GM19397 (cell line): ENCODE measurements at regions not wholly inside any gene's neighbourhood (a gene's known extent, or its start where the extent isn't known, plus 50 kb on each side); places are given as distances from the start of the nearest gene placed in this dataset.

ENCODE experiments used
- ATAC-seq: cut with Tn5 transposase; IDR thresholded peaks from one replicate; pipeline ENCODE4 v1.9.1; 2021; ENCODE audit warnings: mild to moderate bottlenecking, moderate library complexity; ENCODE audit not compliant: unreplicated experiment

GRCh38 chr4:24249972-24250371 lies 334.4 kb downstream of the DHX15 start:
- ATAC-seq: no peak

DNA sequence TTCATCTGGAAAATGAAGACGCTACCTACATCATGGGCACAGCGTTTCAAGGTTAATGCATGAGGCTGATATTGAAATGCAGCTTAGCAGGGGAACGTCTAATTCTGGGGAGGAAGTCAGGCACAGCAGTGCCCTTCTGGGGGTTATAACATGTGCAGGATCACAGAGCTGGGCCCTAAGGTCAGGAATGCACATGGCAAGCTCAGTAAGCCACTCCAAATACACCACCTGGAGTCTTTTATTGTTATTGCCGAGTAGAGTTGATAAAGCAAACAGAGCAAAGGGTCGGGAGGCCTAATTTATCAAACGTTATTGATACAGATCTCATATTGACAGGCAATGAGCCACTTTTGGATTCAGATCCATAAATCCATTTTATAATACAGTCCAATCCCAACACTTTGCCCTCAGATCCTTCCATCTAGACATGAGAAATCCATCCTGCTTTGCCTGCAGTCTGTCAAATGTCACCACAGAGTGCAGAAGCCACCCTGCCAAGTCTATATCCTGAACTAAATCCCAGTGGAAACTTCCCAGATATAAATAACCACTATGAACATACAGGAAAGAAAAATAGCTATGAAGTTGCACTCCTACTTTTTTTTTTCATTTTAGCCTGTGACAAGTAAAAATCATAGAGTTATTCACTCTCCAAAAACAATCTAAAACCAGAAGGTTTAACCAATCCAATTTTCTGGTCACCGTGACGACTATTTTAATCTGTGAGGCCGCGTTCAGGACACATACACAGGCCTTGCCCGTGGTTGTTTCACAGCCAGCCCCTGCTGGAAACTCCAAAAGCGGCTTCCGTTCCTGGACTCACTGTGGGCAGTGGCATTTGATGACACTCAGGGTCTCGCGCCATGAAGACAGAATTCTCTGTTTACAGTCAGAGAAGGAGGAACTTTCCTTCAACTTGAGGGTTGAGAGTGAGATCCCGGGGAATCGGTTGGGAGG lies 335.4 kb downstream of the DHX15 start:
- ATAC-seq: no peak

DNA sequence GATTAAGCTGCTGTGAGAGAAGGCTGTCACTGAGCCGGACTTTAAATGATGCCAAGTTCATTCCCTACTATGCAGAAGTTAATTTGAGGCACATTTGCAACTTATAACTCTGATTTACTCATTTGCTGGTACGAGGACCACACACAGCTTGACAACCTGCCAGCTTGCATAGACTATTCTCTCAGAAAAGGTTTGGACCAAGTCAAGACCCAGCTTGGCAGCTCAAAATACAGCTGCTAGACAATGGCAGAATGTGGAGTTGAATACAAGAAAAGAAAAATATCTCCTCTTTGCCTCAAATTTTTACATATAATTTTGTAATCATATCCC lies 338.9 kb downstream of the DHX15 start:
- no peak for ATAC-seq

DNA sequence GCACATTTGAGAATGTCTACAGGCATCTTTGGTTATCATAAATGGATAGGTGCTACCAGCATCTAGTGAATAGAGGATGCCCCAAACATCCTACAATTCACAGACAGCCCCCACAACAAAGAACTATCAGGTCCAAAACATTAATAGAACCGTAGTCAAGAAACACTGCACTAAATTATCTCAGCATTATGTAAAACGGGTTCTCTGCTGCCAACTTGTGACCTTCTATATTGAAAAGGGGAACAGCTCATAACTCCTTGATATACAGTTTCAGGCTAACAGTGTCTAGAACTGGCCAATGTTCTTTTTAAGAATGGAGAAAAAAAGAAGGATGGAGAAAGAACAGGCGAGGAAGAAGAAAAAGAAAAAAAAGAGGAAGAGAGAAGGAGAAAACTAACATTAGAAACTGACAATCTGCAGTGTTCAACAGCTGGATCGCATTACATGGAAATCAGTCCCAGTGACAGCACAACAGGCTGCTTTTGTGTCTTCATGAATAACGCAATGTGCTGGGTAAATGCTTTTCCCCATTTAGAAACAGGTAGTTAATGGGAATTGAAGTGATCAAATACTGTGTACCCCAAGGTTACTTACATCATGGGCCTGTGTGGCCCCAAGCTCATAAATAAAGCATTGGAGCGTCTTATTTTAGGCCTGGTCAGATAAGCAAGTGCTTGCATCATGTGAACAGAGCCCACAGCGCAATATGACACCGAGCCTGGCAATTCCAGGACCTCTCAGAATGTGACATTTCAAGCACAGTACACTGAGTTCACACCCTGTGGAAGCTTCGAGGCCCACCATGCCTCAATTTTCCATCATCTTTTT lies 339.5 kb downstream of the DHX15 start:
- ATAC-seq: no peak

GRCh38 chr4:24243641-24244040 lies 340.7 kb downstream of the DHX15 start:
- ATAC-seq: no peak

- no peak for ATAC-seq
These were observed 342.8 kb downstream of the DHX15 start for GRCh38 chr4:24241511-24241910.

- ATAC-seq: no peak
These were observed 343.7 kb downstream of the DHX15 start for GRCh38 chr4:24240655-24241054.

GRCh38 chr4:24237709-24238108 lies 346.6 kb downstream of the DHX15 start:
- no peak for ATAC-seq

- ATAC-seq: no peak
These were observed 346.7 kb upstream of the PPARGC1A start for GRCh38 chr4:24236532-24236931.

GRCh38 chr4:24236120-24236519 lies 346.3 kb upstream of the PPARGC1A start:
- ATAC-seq: no peak

- no peak for ATAC-seq
These were observed 345.8 kb upstream of the PPARGC1A start for GRCh38 chr4:24235618-24236017.

GRCh38 chr4:24234288-24234848 lies 344.5 kb upstream of the PPARGC1A start:
- ATAC-seq: no peak

- no peak for ATAC-seq
These were observed 341.1 kb upstream of the PPARGC1A start for GRCh38 chr4:24230955-24231354.

DNA sequence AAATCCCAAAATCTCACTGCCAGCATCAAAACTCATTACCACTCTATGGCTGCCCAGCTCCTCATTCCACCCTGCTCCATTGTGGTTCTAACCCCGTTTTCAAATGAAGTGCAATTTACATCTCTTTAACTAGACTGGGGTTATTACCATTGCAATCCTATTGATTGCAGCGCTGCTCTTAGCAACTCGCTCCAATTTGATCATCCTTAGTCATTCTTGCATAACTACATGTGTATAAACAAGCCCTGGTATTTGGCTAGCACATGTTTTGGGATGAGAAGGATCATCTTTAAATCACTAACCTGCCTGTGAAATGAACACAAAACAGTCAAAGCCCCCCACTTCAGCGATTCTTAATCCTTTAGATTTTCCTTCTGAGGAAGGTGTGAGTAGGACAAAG lies 340.1 kb upstream of the PPARGC1A start:
- ATAC-seq: no peak

- no peak for ATAC-seq
These were observed 338.8 kb upstream of the PPARGC1A start for GRCh38 chr4:24228692-24229091.

- no peak for ATAC-seq
These were observed 336.8 kb upstream of the PPARGC1A start for GRCh38 chr4:24226667-24227066.

DNA sequence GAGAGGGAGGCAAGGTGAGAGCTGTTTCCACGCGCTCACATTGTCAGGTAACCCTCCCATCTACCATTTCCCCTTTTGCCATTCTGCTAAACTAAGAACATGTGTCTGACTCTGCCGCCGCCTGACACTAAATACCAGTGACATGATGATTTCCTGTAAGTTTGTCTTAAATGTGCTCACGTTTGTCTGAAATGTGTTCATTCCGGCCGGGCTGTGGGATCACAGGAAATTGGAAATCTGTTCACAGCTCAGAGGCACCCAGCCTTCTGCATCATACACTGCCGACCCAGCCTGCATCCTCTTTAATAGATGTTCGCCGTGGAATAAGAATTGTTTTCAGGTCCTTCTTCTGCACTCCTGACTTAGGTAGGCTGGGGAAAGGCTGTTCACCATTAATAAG lies 336.2 kb upstream of the PPARGC1A start:
- ATAC-seq: no peak

DNA sequence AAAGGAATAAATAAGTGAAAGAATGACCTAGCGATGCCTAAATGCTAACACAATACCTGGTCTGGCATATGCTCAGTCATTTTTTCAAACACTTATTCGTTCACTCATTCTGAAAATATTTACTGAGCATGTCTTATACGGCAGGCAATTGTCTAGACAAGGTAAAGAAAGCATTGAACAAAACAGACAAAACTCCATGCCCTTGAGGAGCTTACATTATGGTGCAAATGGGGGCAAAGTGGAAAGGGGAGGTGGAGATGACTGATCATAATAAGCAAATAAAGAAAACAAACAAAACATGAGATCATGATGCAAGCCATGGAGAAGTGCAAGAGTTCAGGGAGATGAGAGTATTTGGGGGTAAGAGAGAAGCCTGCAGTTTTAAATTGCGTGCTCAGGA lies 334.6 kb upstream of the PPARGC1A start:
- ATAC-seq: no peak

GRCh38 chr4:24219209-24219608 lies 329.4 kb upstream of the PPARGC1A start:
- ATAC-seq: no peak

GRCh38 chr4:24218566-24218965 lies 328.7 kb upstream of the PPARGC1A start:
- ATAC-seq: no peak

GRCh38 chr4:24214796-24215195 lies 324.9 kb upstream of the PPARGC1A start:
- no peak for ATAC-seq

GRCh38 chr4:24213961-24214360 lies 324.1 kb upstream of the PPARGC1A start:
- ATAC-seq: no peak
